HepG2 (cell line): ENCODE measurements at regions not wholly inside any gene's neighbourhood (a gene's known extent, or its start where the extent isn't known, plus 50 kb on each side); places are given as distances from the start of the nearest gene placed in this dataset.

Experiments
- ATAC-seq: fragments of 200-7000 bp; cut with Tn5 transposase; 3 replicates; pipeline ENCODE4 v1.9.1; 2020; ENCODE audit warnings: mild to moderate bottlenecking, moderate library complexity
- BruUV-seq: library from RNA; stranded (reverse); fragments of 400-500 nt; replicated peaks from 2 replicates; lab custom pipeline; 2021; lab: Mats Ljungman, UMichigan
- CTCF ChIA-PET: fragments of 300-600 bp; formaldehyde crosslinking; extraction: SDS; loops from one replicate; lab custom pipeline; 2021; ENCODE audit warnings: low total read pairs, inconsistent platforms, low intra/inter-chr PET ratio; lab: Yijun Ruan, JAX
- POLR2A ChIA-PET: fragments of 350-600 bp; sonication (Branson Sonifier 250); formaldehyde crosslinking; loops from one replicate; lab custom pipeline; 2020; ENCODE audit warnings: antibody characterized with exemption, inconsistent platforms; lab: Yijun Ruan, JAX
- DNase-seq: peaks from one replicate; pipeline ENCODE4 v3.0.0-alpha.2; 2015; ENCODE audit warnings: low spot score
- FAIRE-seq: peaks from 3 replicates; lab custom pipeline; 2011; peaks lifted over from hg19 to GRCh38; lab: Jason Lieb, UNC
- H2AFZ ChIP-seq: one replicate; pipeline ENCODE4 v1.6.1; 2011; ENCODE audit warnings: low read length, inconsistent platforms
- H3K27ac ChIP-seq: fragments of 300-600 bp; 3 replicates; pipeline ENCODE4 v1.8.0; 2011; ENCODE audit warnings: mixed run types, mild to moderate bottlenecking, mixed read lengths, low read length, inconsistent platforms; ENCODE audit not compliant: insufficient read depth; ENCODE audit errors: extremely low read length
- H3K27me3 ChIP-seq, 2 experiments: fragments of 200-600 bp in 1 of 2; 2 replicates in 1 of 2; 3 replicates in 1 of 2; pipeline versions ENCODE4 v1.6.0 to v1.8.0; 2011; ENCODE audit warnings: low read length in 2 of 2, mild to moderate bottlenecking in 2 of 2, moderate library complexity in 2 of 2, inconsistent platforms in 1 of 2; ENCODE audit not compliant: insufficient read depth in 2 of 2, control insufficient read depth in 1 of 2
- H3K36me3 ChIP-seq, 2 experiments: fragments of 200-600 bp in 1 of 2; replicated peaks in 1 of 2; 2 replicates in 1 of 2; 3 replicates in 1 of 2; pipeline versions ENCODE4 v1.5.1 to v1.8.0; 2011; ENCODE audit warnings: low read length in 2 of 2, inconsistent platforms in 1 of 2; ENCODE audit not compliant: insufficient read depth in 2 of 2, control insufficient read depth in 1 of 2
- H3K4me1 ChIP-seq: 2 replicates; pipeline ENCODE4 v1.5.1; 2012; ENCODE audit warnings: low read length, inconsistent platforms; ENCODE audit not compliant: insufficient read depth
- H3K4me2 ChIP-seq: 2 replicates; pipeline ENCODE4 v1.6.0; 2011; ENCODE audit warnings: low read depth, low read length, inconsistent platforms
- H3K4me3 ChIP-seq, 3 experiments: fragments of 200-600 bp in 1 of 3; sonication (generic), shearing (Covaris generic) in 1 of 3; replicated peaks in 1 of 3; 2 replicates each; pipeline ENCODE4 v1.5.1; 2011 to 2016; ENCODE audit warnings: low read length in 3 of 3, inconsistent platforms in 2 of 3, low read depth in 2 of 3, mild to moderate bottlenecking in 2 of 3, control low read depth in 1 of 3, mixed read lengths in 1 of 3; ENCODE audit not compliant: insufficient read depth in 1 of 3
- H3K79me2 ChIP-seq: one replicate; pipeline ENCODE4 v1.6.1; 2011; ENCODE audit warnings: low read length, inconsistent platforms; ENCODE audit not compliant: insufficient read depth
- H3K9ac ChIP-seq: 2 replicates; pipeline ENCODE4 v1.6.0; 2011; ENCODE audit warnings: mild to moderate bottlenecking, low read depth, low read length, inconsistent platforms; ENCODE audit not compliant: insufficient read depth
- H3K9me3 ChIP-seq: 2 replicates; pipeline ENCODE4 v1.5.1; 2012; ENCODE audit warnings: mild to moderate bottlenecking, low read length
- H4K20me1 ChIP-seq: 2 replicates; pipeline ENCODE4 v1.6.0; 2011; ENCODE audit warnings: inconsistent platforms, mild to moderate bottlenecking, low read length, moderate library complexity; ENCODE audit not compliant: insufficient read depth
- BRCA1 ChIP-seq: sonication (generic); formaldehyde crosslinking; IDR thresholded peaks from 2 replicates; pipeline ENCODE4 v1.4.0; 2020; ENCODE audit warnings: missing genetic modification reagents
- GTF2F1 ChIP-seq: fragments of 150-350 bp; IDR thresholded peaks from 2 replicates; pipeline ENCODE4 v1.6.1; 2014; ENCODE audit warnings: low read length
- KLF6 ChIP-seq: IDR thresholded peaks from 2 replicates; pipeline ENCODE4 v1.8.0; 2016; ENCODE audit warnings: missing biosample characterization, missing genetic modification reagents
- MLLT10 ChIP-seq: sonication (generic); formaldehyde crosslinking; IDR thresholded peaks from 2 replicates; pipeline ENCODE4 v1.4.0; 2020; ENCODE audit warnings: missing genetic modification reagents
- MYC ChIP-seq: sonication (generic); formaldehyde crosslinking; IDR thresholded peaks from 2 replicates; pipeline ENCODE4 v1.9.0; 2021; ENCODE audit warnings: missing genetic modification reagents, borderline replicate concordance
- NFYB ChIP-seq: sonication (generic); formaldehyde crosslinking; IDR thresholded peaks from 2 replicates; pipeline ENCODE4 v1.4.0; 2020; ENCODE audit warnings: missing genetic modification reagents
- NPAS2 ChIP-seq: sonication (generic); formaldehyde crosslinking; IDR thresholded peaks from 2 replicates; pipeline ENCODE4 v1.8.0; 2022; ENCODE audit warnings: mild to moderate bottlenecking, missing genetic modification reagents, borderline replicate concordance
- ZFP91 ChIP-seq: sonication (generic); formaldehyde crosslinking; IDR thresholded peaks from 2 replicates; pipeline ENCODE4 v1.9.0; 2022; ENCODE audit warnings: missing genetic modification reagents, mild to moderate bottlenecking, borderline replicate concordance
- ZIK1 ChIP-seq: sonication (generic); formaldehyde crosslinking; IDR thresholded peaks from 2 replicates; pipeline ENCODE4 v1.5.0; 2020; ENCODE audit warnings: mild to moderate bottlenecking, low read depth, missing genetic modification reagents, borderline replicate concordance
- ZNF256 ChIP-seq: sonication (generic); formaldehyde crosslinking; conservative IDR thresholded peaks from 2 replicates; pipeline ENCODE4 v1.4.0; 2020; ENCODE audit warnings: missing genetic modification reagents
- ZNF33A ChIP-seq: sonication (generic); formaldehyde crosslinking; IDR thresholded peaks from 2 replicates; pipeline ENCODE4 v1.5.1; 2020; ENCODE audit warnings: missing genetic modification reagents, mild to moderate bottlenecking, moderate library complexity, borderline replicate concordance
- ZNF34 ChIP-seq: sonication (generic); formaldehyde crosslinking; IDR thresholded peaks from 2 replicates; pipeline ENCODE4 v1.4.0; 2020; ENCODE audit warnings: mild to moderate bottlenecking, missing genetic modification reagents, borderline replicate concordance
- in situ Hi-C: cut with HindIII; loops from 2 replicates; pipeline ENCODE4 v1.10.0; 2017; ENCODE audit warnings: low pct_unique_long_range_greater_than_20kb; ENCODE audit not compliant: extremely low pct_ligation_motif_present
- intact Hi-C: fragments of 100-400 bp; cut with micrococcal nuclease; formaldehyde crosslinking; loops from one replicate; pipeline ENCODE4 v1.10.0; 2022; ENCODE audit not compliant: unreplicated experiment
- TF ChIP-seq, protein P1 (sequence below): sonication (generic); formaldehyde crosslinking; IDR thresholded peaks from 2 replicates; pipeline ENCODE4 v1.5.0; 2020; ENCODE audit warnings: mild to moderate bottlenecking, missing genetic modification reagents
- TF ChIP-seq, protein P2 (sequence below): sonication (generic); formaldehyde crosslinking; IDR thresholded peaks from 2 replicates; pipeline ENCODE4 v1.4.0; 2020; ENCODE audit warnings: mild to moderate bottlenecking, missing genetic modification reagents, borderline replicate concordance

GRCh38 chr2:58339548-58340243 lies 98.6 kb upstream of the FANCL start:
- H3K36me3 ChIP-seq: no peaks in the 10 kb centered on the region
- ChIA-PET POLR2A (no interaction called here), CTCF (no interaction called here)
- no peak overlapping the region for H3K4me3 ChIP-seq
- no peaks in the 10 kb centered on the region for H3K79me2 ChIP-seq
- in situ Hi-C loops (no loop called here), intact Hi-C loops (no loop called here)
- H2AFZ ChIP-seq: no peak overlapping the region
- no peaks in the 10 kb centered on the region for H3K27me3 ChIP-seq
- H3K9me3 ChIP-seq: peaks cover 5% of the 10 kb centered on the region; the same call in 1 of the 2 replicates
- H3K27ac ChIP-seq: no peak overlapping the region
- H3K9ac ChIP-seq: no peak overlapping the region
- H4K20me1 ChIP-seq: no peaks in the 10 kb centered on the region
- FAIRE-seq (no peak), ATAC-seq (no peak), DNase-seq (no peak)
- BruUV-seq: no TSS peak
- no peak overlapping the region for H3K4me2 ChIP-seq
- TF ChIP-seq MYC (CRISPR knock-in tag): no peak
- no peak for TF ChIP-seq NPAS2 (CRISPR knock-in tag)
- no peak for TF ChIP-seq BRCA1 (CRISPR knock-in tag)
- TF ChIP-seq, protein P1, sequence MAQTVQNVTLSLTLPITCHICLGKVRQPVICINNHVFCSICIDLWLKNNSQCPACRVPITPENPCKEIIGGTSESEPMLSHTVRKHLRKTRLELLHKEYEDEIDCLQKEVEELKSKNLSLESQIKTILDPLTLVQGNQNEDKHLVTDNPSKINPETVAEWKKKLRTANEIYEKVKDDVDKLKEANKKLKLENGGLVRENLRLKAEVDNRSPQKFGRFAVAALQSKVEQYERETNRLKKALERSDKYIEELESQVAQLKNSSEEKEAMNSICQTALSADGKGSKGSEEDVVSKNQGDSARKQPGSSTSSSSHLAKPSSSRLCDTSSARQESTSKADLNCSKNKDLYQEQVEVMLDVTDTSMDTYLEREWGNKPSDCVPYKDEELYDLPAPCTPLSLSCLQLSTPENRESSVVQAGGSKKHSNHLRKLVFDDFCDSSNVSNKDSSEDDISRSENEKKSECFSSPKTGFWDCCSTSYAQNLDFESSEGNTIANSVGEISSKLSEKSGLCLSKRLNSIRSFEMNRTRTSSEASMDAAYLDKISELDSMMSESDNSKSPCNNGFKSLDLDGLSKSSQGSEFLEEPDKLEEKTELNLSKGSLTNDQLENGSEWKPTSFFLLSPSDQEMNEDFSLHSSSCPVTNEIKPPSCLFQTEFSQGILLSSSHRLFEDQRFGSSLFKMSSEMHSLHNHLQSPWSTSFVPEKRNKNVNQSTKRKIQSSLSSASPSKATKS (CRISPR knock-in tag): no peak
- no peak for TF ChIP-seq NFYB (CRISPR knock-in tag)
- TF ChIP-seq ZFP91: no peak
- TF ChIP-seq ZNF34 (CRISPR knock-in tag): no peak
- TF ChIP-seq ZNF256 (CRISPR knock-in tag): no peak
- TF ChIP-seq MLLT10 (CRISPR knock-in tag): no peak
- no peak for TF ChIP-seq ZNF33A (CRISPR knock-in tag)
- no peak for TF ChIP-seq GTF2F1
- TF ChIP-seq ZIK1 (CRISPR knock-in tag): no peak
- TF ChIP-seq KLF6 (CRISPR knock-in tag): no peak
- TF ChIP-seq, protein P2, sequence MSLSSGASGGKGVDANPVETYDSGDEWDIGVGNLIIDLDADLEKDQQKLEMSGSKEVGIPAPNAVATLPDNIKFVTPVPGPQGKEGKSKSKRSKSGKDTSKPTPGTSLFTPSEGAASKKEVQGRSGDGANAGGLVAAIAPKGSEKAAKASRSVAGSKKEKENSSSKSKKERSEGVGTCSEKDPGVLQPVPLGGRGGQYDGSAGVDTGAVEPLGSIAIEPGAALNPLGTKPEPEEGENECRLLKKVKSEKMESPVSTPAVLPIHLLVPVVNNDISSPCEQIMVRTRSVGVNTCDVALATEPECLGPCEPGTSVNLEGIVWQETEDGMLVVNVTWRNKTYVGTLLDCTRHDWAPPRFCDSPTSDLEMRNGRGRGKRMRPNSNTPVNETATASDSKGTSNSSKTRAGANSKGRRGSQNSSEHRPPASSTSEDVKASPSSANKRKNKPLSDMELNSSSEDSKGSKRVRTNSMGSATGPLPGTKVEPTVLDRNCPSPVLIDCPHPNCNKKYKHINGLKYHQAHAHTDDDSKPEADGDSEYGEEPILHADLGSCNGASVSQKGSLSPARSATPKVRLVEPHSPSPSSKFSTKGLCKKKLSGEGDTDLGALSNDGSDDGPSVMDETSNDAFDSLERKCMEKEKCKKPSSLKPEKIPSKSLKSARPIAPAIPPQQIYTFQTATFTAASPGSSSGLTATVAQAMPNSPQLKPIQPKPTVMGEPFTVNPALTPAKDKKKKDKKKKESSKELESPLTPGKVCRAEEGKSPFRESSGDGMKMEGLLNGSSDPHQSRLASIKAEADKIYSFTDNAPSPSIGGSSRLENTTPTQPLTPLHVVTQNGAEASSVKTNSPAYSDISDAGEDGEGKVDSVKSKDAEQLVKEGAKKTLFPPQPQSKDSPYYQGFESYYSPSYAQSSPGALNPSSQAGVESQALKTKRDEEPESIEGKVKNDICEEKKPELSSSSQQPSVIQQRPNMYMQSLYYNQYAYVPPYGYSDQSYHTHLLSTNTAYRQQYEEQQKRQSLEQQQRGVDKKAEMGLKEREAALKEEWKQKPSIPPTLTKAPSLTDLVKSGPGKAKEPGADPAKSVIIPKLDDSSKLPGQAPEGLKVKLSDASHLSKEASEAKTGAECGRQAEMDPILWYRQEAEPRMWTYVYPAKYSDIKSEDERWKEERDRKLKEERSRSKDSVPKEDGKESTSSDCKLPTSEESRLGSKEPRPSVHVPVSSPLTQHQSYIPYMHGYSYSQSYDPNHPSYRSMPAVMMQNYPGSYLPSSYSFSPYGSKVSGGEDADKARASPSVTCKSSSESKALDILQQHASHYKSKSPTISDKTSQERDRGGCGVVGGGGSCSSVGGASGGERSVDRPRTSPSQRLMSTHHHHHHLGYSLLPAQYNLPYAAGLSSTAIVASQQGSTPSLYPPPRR (CRISPR knock-in tag): no peak
- TF ChIP-seq, all 625 proteins: peak for 0
- H3K4me1 ChIP-seq: no peaks in the 10 kb centered on the region
